Transverse colon (tissue), 4 donors: ENCODE measurements at regions not wholly inside any gene's neighbourhood (a gene's known extent, or its start where the extent isn't known, plus 50 kb on each side); places are given as distances from the start of the nearest gene placed in this dataset.

Experiments
- DNase-seq: peaks from one replicate; pipeline ENCODE4 v3.0.0-alpha.2; 2019
- H3K27ac ChIP-seq, 4 donors: fragments of 200-600 bp; sonication (generic); 2 replicates each; pipeline ENCODE4 v1.5.1; 2016 to 2018; ENCODE audit warnings: inconsistent platforms in 4 of 4
- H3K27me3 ChIP-seq: fragments of 200-600 bp; sonication (generic); 2 replicates; pipeline ENCODE4 v1.5.1; 2017; ENCODE audit warnings: inconsistent platforms
- H3K36me3 ChIP-seq, 4 donors: fragments of 200-600 bp; sonication (generic); 2 replicates each; pipeline ENCODE4 v1.5.1; 2017 to 2019; ENCODE audit warnings: inconsistent platforms in 4 of 4
- H3K4me1 ChIP-seq, 4 donors: fragments of 200-600 bp; sonication (generic); 2 replicates each; pipeline ENCODE4 v1.5.1; 2017 to 2020; ENCODE audit warnings: inconsistent platforms in 4 of 4
- H3K4me3 ChIP-seq, 4 donors: fragments of 200-600 bp; sonication (generic); 1 replicate in 1 of 4; 2 replicates in 3 of 4; pipeline versions ENCODE4 v1.5.1 to v1.6.1; 2017 to 2019; ENCODE audit warnings: inconsistent platforms in 4 of 4
- H3K9me3 ChIP-seq, 2 donors: fragments of 200-600 bp; sonication (generic); 2 replicates each; pipeline ENCODE4 v1.5.1; 2017 to 2019; ENCODE audit warnings: inconsistent platforms in 2 of 2
- EP300 ChIP-seq: sonication (generic); formaldehyde crosslinking; IDR thresholded peaks from one replicate; pipeline ENCODE4 v1.6.1; 2017; ENCODE audit warnings: antibody characterized with exemption, low read depth
- POLR2A ChIP-seq: fragments of 450-650 bp; IDR thresholded peaks from one replicate; pipeline ENCODE4 v1.6.1; 2016; ENCODE audit warnings: antibody characterized with exemption, mild to moderate bottlenecking, moderate library complexity
- POLR2AphosphoS5 ChIP-seq, 3 donors: sonication (generic); formaldehyde crosslinking; IDR thresholded peaks; one replicate each; pipeline ENCODE4 v1.6.1; 2016; ENCODE audit warnings: antibody characterized with exemption in 3 of 3
- WGBS, 2 donors: methylation state at CpG; one replicate each; pipeline ENCODE4 v1.1.5; 2018; ENCODE audit warnings: low coverage in 1 of 2; 5-methylcytosine and 5-hydroxymethylcytosine counted together
- in situ Hi-C, 4 donors: fragments of 200-750 bp; cut with MboI; loops; one replicate each; pipeline versions ENCODE4 v1.15.0 to v1.15.1; 2017; ENCODE audit warnings: low sequenced_read_pairs in 3 of 4, low pct_ligation_motif_present in 1 of 4, low pct_unique_long_range_greater_than_20kb in 1 of 4
- intact Hi-C: fragments of 100-400 bp; cut with DNase I; formaldehyde crosslinking; loops from one replicate; pipeline ENCODE4 v1.15.1; 2023; ENCODE audit warnings: low total_unique reads
- TF ChIP-seq, protein P1 (sequence below), 5 experiments: fragments of 200-600 bp in 3 of 5; fragments of 450-650 bp in 2 of 5; sonication (generic) in 3 of 5; IDR thresholded peaks; 1 replicate in 2 of 5; 2 replicates in 3 of 5; pipeline ENCODE4 v1.5.1; 2016 to 2017; ENCODE audit warnings: antibody characterized with exemption in 5 of 5, inconsistent platforms in 3 of 5, mild to moderate bottlenecking in 2 of 5, moderate library complexity in 1 of 5

DNA sequence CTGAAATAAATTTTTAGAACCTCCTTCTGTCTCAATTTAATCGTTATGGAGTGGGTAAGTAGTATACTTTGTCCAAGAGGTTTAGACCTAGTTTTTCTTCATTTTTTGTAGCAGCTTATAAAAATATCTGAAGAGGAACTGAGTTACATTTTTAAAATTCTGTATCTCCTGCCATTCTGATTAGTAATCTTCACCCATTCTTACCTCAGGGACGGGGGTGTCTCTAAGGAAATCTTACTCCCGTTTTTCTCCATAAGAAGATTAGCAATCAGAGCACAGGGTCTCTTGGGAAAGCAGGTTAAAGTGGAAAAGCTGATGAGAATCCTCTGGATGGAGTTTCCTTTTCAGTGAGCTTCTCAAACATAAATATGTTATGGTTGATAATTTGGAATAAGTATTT lies 259.3 kb upstream of the FAM83B start:
- intact Hi-C loops (no loop called here), in situ Hi-C loops (no loop called here)
- Histone ChIP-seq H3K4me1 (no peaks in the 10 kb centered on the region), H3K27me3 (no peaks in the 10 kb centered on the region), H3K27ac (no peak overlapping the region), H3K4me3 (no peak overlapping the region), H3K9me3 (no peaks in the 10 kb centered on the region), H3K36me3 (no peaks in the 10 kb centered on the region)
- no peak for TF ChIP-seq POLR2AphosphoS5 (IDR thresholded peaks at IDR 0.05)
- no peak for TF ChIP-seq EP300
- TF ChIP-seq POLR2A = no peak
- TF ChIP-seq, protein P1, sequence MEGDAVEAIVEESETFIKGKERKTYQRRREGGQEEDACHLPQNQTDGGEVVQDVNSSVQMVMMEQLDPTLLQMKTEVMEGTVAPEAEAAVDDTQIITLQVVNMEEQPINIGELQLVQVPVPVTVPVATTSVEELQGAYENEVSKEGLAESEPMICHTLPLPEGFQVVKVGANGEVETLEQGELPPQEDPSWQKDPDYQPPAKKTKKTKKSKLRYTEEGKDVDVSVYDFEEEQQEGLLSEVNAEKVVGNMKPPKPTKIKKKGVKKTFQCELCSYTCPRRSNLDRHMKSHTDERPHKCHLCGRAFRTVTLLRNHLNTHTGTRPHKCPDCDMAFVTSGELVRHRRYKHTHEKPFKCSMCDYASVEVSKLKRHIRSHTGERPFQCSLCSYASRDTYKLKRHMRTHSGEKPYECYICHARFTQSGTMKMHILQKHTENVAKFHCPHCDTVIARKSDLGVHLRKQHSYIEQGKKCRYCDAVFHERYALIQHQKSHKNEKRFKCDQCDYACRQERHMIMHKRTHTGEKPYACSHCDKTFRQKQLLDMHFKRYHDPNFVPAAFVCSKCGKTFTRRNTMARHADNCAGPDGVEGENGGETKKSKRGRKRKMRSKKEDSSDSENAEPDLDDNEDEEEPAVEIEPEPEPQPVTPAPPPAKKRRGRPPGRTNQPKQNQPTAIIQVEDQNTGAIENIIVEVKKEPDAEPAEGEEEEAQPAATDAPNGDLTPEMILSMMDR (IDR thresholded peaks at IDR 0.05) = no peak
- WGBS, 2 donors = 50 to 66% methylated on average over 3 of the region's 3 CpGs
- DNase-seq = no peak

DNA sequence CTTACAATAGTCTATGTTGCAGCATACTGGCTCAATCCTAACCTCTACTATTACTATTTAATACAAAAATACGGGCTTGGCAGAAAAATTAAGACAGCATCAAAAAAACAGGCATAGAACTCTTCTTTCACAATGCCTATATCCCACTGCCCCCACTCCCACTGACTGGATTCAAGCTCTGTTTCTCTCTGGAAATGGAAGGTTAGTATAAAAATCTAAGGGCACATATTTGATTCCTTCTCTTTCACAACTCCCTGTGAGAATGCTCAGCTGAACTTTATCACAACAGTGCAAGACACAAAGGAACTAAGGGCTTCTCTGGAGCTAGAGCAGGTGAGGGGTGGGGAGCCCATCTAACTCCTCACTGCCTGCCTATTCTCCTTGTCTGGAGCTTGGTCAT lies 258.4 kb upstream of the FAM83B start:
- no peaks in the 10 kb centered on the region for H3K27me3 ChIP-seq
- no peak for DNase-seq
- H3K9me3 ChIP-seq = no peaks in the 10 kb centered on the region
- H3K4me3 ChIP-seq = no peak overlapping the region
- H3K36me3 ChIP-seq = no peaks in the 10 kb centered on the region
- in situ Hi-C loops (no loop called here), intact Hi-C loops (no loop called here)
- 67 to 73% methylated on average over 1 of the region's 1 CpG for WGBS, 2 donors
- TF ChIP-seq, protein P1 (IDR thresholded peaks at IDR 0.05) = no peak
- no peak for TF ChIP-seq POLR2A
- no peak for TF ChIP-seq POLR2AphosphoS5 (IDR thresholded peaks at IDR 0.05)
- no peak for TF ChIP-seq EP300
- H3K4me1 ChIP-seq = no peaks in the 10 kb centered on the region
- no peak overlapping the region for H3K27ac ChIP-seq

GRCh38 chr6:54595844-54596243 lies 250.7 kb upstream of the FAM83B start:
- 75 to 79% methylated on average over 3 of the region's 3 CpGs for WGBS, 2 donors
- H3K9me3 ChIP-seq = no peaks in the 10 kb centered on the region
- no peaks in the 10 kb centered on the region for H3K4me1 ChIP-seq
- H3K27ac ChIP-seq = no peak overlapping the region
- in situ Hi-C loops = no loop called here
- no peak for DNase-seq
- H3K27me3 ChIP-seq = no peaks in the 10 kb centered on the region
- intact Hi-C loops = no loop called here
- TF ChIP-seq EP300 (no peak), POLR2AphosphoS5 (IDR thresholded peaks at IDR 0.05) (no peak), POLR2A (no peak)
- TF ChIP-seq, protein P1 (IDR thresholded peaks at IDR 0.05) = no peak
- H3K4me3 ChIP-seq = no peak overlapping the region
- no peaks in the 10 kb centered on the region for H3K36me3 ChIP-seq

DNA sequence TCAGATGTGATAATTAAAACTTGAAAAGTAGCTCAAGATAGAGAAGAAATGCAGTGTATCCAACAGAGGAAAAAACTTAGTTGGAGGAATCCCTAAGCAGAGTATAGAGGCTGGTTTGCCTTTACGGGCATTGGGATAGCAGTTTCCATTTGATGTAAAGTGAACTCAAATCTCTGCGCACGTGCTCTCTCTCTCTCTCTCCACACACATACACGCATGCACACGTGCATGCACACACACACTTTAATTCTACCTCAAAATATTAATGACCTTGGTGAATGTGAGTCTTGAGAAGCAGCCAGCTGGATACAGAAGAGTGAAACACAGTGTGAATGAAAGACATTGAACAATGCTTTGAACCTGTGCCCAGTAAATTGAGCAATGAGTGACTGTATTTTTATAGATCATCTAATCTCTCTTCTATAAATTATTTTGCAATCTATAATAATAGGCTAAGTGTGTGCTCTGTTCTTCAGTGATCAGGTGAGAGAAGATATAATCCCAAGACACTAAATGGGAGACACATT lies 247.7 kb upstream of the FAM83B start:
- Histone ChIP-seq H3K36me3 (no peaks in the 10 kb centered on the region), H3K27ac (no peak overlapping the region), H3K4me3 (no peak overlapping the region), H3K27me3 (no peaks in the 10 kb centered on the region), H3K9me3 (no peaks in the 10 kb centered on the region), H3K4me1 (no peaks in the 10 kb centered on the region)
- 82 to 83% methylated on average over 3 to 5 of the region's 5 CpGs for WGBS, 2 donors
- no peak for TF ChIP-seq POLR2AphosphoS5 (IDR thresholded peaks at IDR 0.05)
- no peak for TF ChIP-seq POLR2A
- TF ChIP-seq, protein P1 (IDR thresholded peaks at IDR 0.05) = no peak
- no peak for TF ChIP-seq EP300
- DNase-seq = no peak
- in situ Hi-C loops (no loop called here), intact Hi-C loops (no loop called here)
